Stimulated activated naive CD8-positive, alpha-beta T cell treated with anti-CD3 and anti-CD28 coated beads, Interleukin-15, Interleukin-2, amounts not matched to agents 100 ng/mL and 50 ng/mL, for 24 hours (primary cell): ENCODE measurements at regions not wholly inside any gene's neighbourhood (a gene's known extent, or its start where the extent isn't known, plus 50 kb on each side); places are given as distances from the start of the nearest gene placed in this dataset.

Source experiments
- H3K27ac Mint-ChIP-seq: one replicate; pipeline ENCODE4 v1.8.0; 2021; ENCODE audit warnings: mild to moderate bottlenecking, mixed read lengths
- H3K27me3 Mint-ChIP-seq: one replicate; pipeline ENCODE4 v1.8.0; 2021; ENCODE audit warnings: mixed read lengths
- H3K36me3 Mint-ChIP-seq: one replicate; pipeline ENCODE4 v1.8.0; 2021; ENCODE audit warnings: low read depth, mixed read lengths
- H3K4me1 Mint-ChIP-seq: one replicate; pipeline ENCODE4 v1.8.0; 2021; ENCODE audit warnings: low read depth, mixed read lengths
- H3K4me3 Mint-ChIP-seq: one replicate; pipeline ENCODE4 v1.8.0; 2021; ENCODE audit warnings: mild to moderate bottlenecking, mixed read lengths
- H3K9me3 Mint-ChIP-seq: one replicate; pipeline ENCODE4 v1.8.0; 2021; ENCODE audit warnings: mixed read lengths

DNA sequence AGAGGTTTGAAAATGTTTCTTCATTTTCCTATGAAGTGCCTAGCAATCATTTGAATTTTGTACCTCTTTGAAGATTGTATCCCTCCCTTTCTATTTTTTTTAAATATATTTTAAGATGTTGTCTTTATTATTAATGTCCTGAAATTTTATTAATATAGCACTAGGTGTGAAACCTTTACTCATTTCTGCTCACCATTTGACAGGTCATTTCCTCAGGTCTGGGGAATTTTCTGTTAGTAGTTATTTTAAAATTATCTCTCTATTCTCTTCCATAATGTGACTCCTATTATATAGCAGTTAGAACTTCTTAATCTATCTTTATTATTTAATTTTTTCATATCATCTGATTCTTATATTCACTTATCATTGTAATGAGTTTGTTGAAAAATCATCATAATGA is 1038.6 kb upstream of the SLC39A10 start:
- no peaks in the 10 kb centered on the region for H3K9me3 Mint-ChIP-seq
- H3K36me3 Mint-ChIP-seq: no peaks in the 10 kb centered on the region
- no peaks in the 10 kb centered on the region for H3K27me3 Mint-ChIP-seq
- H3K4me3 Mint-ChIP-seq: no peak overlapping the region
- no peaks in the 10 kb centered on the region for H3K4me1 Mint-ChIP-seq
- H3K27ac Mint-ChIP-seq: no peak overlapping the region

GRCh38 chr2:194616334-194616733 is 1040.7 kb upstream of the SLC39A10 start:
- peaks cover 2% of the 10 kb centered on the region for H3K9me3 Mint-ChIP-seq
- no peaks in the 10 kb centered on the region for H3K4me1 Mint-ChIP-seq
- H3K27ac Mint-ChIP-seq: no peak overlapping the region
- H3K36me3 Mint-ChIP-seq: no peaks in the 10 kb centered on the region
- no peaks in the 10 kb centered on the region for H3K27me3 Mint-ChIP-seq
- no peak overlapping the region for H3K4me3 Mint-ChIP-seq

- Mint-ChIP-seq H3K4me1 (no peaks in the 10 kb centered on the region), H3K9me3 (peaks cover 5% of the 10 kb centered on the region), H3K27ac (no peak overlapping the region)
These were observed 1046.7 kb upstream of the SLC39A10 start for GRCh38 chr2:194610297-194610696.

GRCh38 chr2:194603429-194603828 is 1053.6 kb upstream of the SLC39A10 start:
- Mint-ChIP-seq H3K4me3 (no peak overlapping the region), H3K4me1 (no peaks in the 10 kb centered on the region), H3K9me3 (peaks cover 11% of the 10 kb centered on the region), H3K27ac (no peak overlapping the region), H3K27me3 (no peaks in the 10 kb centered on the region), H3K36me3 (no peaks in the 10 kb centered on the region)

More at GRCh38 chr2:194610297-194610696, 1046.7 kb upstream of the SLC39A10 start:
- no peaks in the 10 kb centered on the region for H3K27me3 Mint-ChIP-seq
- no peaks in the 10 kb centered on the region for H3K36me3 Mint-ChIP-seq
- no peak overlapping the region for H3K4me3 Mint-ChIP-seq

DNA sequence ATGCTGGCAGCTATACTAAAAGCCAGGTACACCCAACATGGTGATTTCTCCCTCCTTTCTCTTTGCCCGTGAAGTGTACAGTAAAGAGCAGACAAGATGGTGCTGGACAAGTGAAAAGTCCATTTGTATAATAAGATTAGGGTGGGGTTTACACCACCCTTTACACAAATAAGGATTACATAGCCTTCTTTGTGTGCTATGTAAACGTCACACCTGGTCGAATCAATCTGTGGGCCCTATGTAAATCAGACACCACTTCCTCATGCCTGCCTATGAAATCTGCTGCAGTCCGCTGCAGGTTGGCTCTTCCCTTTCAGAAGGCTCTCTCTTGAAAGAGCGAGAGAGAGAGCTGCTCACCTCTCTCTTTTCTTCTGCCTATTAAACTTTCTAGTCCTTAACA is 1054.3 kb upstream of the SLC39A10 start:
- no peaks in the 10 kb centered on the region for H3K4me1 Mint-ChIP-seq
- no peaks in the 10 kb centered on the region for H3K27me3 Mint-ChIP-seq
- no peak overlapping the region for H3K27ac Mint-ChIP-seq
- peaks cover 11% of the 10 kb centered on the region for H3K9me3 Mint-ChIP-seq
- H3K4me3 Mint-ChIP-seq: no peak overlapping the region
- H3K36me3 Mint-ChIP-seq: no peaks in the 10 kb centered on the region

DNA sequence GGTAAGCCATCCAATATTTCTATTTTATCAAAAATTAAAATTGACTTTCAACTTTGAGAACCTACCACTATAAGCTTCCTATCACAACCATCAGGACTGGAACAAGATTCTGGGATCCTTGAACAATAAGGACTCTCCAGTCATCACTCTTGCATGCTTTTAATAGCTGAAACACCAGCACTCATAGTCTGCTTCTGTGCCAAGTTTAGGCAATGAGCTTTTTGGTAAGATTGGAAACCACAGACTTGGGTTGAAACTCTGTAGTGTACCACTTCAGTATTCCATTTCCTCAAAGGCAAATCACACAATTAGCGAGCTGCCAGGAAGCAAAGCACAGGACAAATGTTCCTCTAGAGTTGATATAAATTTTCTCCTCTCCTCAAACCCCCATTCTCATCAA is 1065.8 kb upstream of the SLC39A10 start:
- Mint-ChIP-seq H3K27ac (no peak overlapping the region), H3K36me3 (no peaks in the 10 kb centered on the region), H3K4me1 (no peaks in the 10 kb centered on the region), H3K4me3 (no peak overlapping the region), H3K9me3 (no peaks in the 10 kb centered on the region), H3K27me3 (no peaks in the 10 kb centered on the region)

- H3K36me3 Mint-ChIP-seq: no peaks in the 10 kb centered on the region
These were observed 1069.2 kb upstream of the SLC39A10 start for GRCh38 chr2:194587739-194588270.

DNA sequence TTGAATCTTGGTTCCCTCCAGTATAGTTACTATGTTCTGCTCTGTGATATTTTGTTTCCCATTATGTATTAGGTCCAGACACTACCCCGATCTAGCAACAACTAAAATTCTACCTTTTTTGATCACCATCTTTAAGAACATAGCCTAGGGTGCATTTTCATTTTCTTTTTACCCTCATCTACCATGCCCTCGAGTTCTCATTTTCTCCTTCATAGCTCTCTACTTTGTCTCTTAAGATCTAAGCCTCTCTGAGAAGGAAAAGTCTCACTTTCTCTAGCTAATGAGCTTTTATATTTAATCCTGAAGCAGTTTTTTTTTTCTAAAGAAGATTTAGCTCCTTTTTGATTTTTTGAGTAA is 1089.4 kb upstream of the SLC39A10 start:
- Mint-ChIP-seq H3K36me3 (no peaks in the 10 kb centered on the region), H3K4me3 (no peak overlapping the region), H3K27me3 (no peaks in the 10 kb centered on the region), H3K27ac (no peak overlapping the region), H3K4me1 (no peaks in the 10 kb centered on the region), H3K9me3 (no peaks in the 10 kb centered on the region)

More at GRCh38 chr2:194587739-194588270, 1069.2 kb upstream of the SLC39A10 start:
- Mint-ChIP-seq H3K27ac (peak overlapping the region; percentile 29), H3K4me1 (no peaks in the 10 kb centered on the region), H3K27me3 (no peaks in the 10 kb centered on the region), H3K4me3 (no peak overlapping the region), H3K9me3 (peaks cover 4% of the 10 kb centered on the region)

- Mint-ChIP-seq H3K4me1 (no peaks in the 10 kb centered on the region), H3K9me3 (no peaks in the 10 kb centered on the region), H3K4me3 (no peak overlapping the region), H3K27ac (no peak overlapping the region), H3K27me3 (no peaks in the 10 kb centered on the region), H3K36me3 (no peaks in the 10 kb centered on the region)
These were observed 1089.9 kb upstream of the SLC39A10 start for GRCh38 chr2:194566907-194567660.

GRCh38 chr2:194564422-194564821 is 1092.6 kb upstream of the SLC39A10 start:
- Mint-ChIP-seq H3K4me1 (no peaks in the 10 kb centered on the region), H3K27ac (no peak overlapping the region), H3K36me3 (no peaks in the 10 kb centered on the region), H3K4me3 (no peak overlapping the region), H3K9me3 (no peaks in the 10 kb centered on the region), H3K27me3 (no peaks in the 10 kb centered on the region)

DNA sequence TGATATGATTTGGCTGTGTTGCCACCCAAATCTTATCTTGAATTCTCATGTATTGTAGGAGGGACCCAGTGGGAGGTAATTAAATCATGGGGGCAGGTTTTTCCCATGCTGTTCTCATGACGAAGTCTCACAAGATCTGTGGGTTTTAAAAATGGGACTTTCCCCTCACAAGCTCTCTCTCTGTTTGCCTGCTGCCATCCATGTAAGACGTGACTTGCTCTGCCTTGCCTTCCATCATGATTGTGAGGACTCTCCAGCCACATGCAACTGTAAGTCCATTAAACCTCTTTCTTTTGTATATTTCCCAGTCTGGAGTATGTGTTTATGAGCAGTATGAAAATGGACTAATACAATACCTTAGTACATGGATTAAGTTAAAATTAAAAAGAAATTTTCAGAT is 1094.7 kb upstream of the SLC39A10 start:
- Mint-ChIP-seq H3K9me3 (no peaks in the 10 kb centered on the region), H3K27me3 (no peaks in the 10 kb centered on the region), H3K4me3 (no peak overlapping the region), H3K27ac (no peak overlapping the region), H3K36me3 (no peaks in the 10 kb centered on the region), H3K4me1 (no peaks in the 10 kb centered on the region)

- no peaks in the 10 kb centered on the region for H3K9me3 Mint-ChIP-seq
- H3K27me3 Mint-ChIP-seq: no peaks in the 10 kb centered on the region
- H3K4me1 Mint-ChIP-seq: no peaks in the 10 kb centered on the region
- no peak overlapping the region for H3K4me3 Mint-ChIP-seq
- no peak overlapping the region for H3K27ac Mint-ChIP-seq
- H3K36me3 Mint-ChIP-seq: no peaks in the 10 kb centered on the region
These were observed 1097.1 kb upstream of the SLC39A10 start for GRCh38 chr2:194559964-194560363.

- no peak overlapping the region for H3K4me3 Mint-ChIP-seq
- no peaks in the 10 kb centered on the region for H3K27me3 Mint-ChIP-seq
- no peak overlapping the region for H3K27ac Mint-ChIP-seq
- no peaks in the 10 kb centered on the region for H3K9me3 Mint-ChIP-seq
- H3K36me3 Mint-ChIP-seq: no peaks in the 10 kb centered on the region
- no peaks in the 10 kb centered on the region for H3K4me1 Mint-ChIP-seq
These were observed 1097.5 kb upstream of the SLC39A10 start for GRCh38 chr2:194559523-194559922.

GRCh38 chr2:194557993-194558392 is 1099.0 kb upstream of the SLC39A10 start:
- H3K36me3 Mint-ChIP-seq: no peaks in the 10 kb centered on the region
- H3K4me3 Mint-ChIP-seq: no peak overlapping the region
- no peaks in the 10 kb centered on the region for H3K4me1 Mint-ChIP-seq
- no peak overlapping the region for H3K27ac Mint-ChIP-seq
- no peaks in the 10 kb centered on the region for H3K9me3 Mint-ChIP-seq
- no peaks in the 10 kb centered on the region for H3K27me3 Mint-ChIP-seq

GRCh38 chr2:194556629-194557028 is 1100.4 kb upstream of the SLC39A10 start:
- Mint-ChIP-seq H3K9me3 (no peaks in the 10 kb centered on the region), H3K27me3 (no peaks in the 10 kb centered on the region), H3K36me3 (no peaks in the 10 kb centered on the region), H3K27ac (no peak overlapping the region), H3K4me3 (no peak overlapping the region), H3K4me1 (no peaks in the 10 kb centered on the region)

DNA sequence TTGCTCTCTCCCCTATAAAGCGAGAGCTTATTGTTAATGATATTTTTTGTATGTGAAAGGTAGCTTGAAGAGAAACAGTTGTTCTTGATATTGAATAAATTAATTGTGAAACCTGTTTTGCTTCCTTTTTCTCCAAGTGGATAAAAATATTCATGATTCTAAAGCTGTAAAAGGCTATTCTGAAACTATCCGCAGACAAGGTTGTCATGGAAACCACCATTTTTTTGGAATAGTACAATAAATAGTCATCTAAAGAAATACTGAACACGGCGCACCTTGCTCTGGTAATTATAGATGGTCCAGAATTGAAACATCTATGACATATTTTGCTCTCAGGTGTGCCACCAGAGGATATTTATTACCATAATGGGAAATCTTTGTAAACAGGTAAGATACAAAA is 1103.0 kb upstream of the SLC39A10 start:
- H3K36me3 Mint-ChIP-seq: no peaks in the 10 kb centered on the region
- H3K9me3 Mint-ChIP-seq: no peaks in the 10 kb centered on the region
- H3K4me3 Mint-ChIP-seq: no peak overlapping the region
- H3K27ac Mint-ChIP-seq: no peak overlapping the region
- no peaks in the 10 kb centered on the region for H3K27me3 Mint-ChIP-seq
- no peaks in the 10 kb centered on the region for H3K4me1 Mint-ChIP-seq
